ENCODE measurements at regions not wholly inside any gene's neighbourhood (a gene's known extent, or its start where the extent isn't known, plus 50 kb on each side); places are given as distances from the start of the nearest gene placed in this dataset.

DNA sequence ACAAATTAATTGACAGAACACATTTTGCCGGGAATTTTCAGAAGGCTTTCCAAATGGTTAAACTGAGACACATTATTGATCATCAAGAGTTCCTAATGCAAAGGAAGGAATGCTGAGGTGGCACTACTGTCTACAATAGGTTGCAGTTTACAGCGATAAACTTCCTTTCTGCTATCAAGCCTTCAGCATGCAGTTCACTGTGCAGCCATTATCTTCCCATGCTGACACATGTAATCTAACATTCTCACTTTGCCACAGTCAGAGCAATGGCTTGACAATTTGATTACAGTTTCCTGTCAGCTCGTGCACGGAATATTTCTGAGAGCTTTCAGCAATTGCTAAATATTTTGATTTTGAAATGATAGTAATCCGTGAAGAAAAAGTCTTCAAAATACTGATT, 166.9 kb upstream of the PRMT6 start:
- no peak overlapping the region for H3K27ac ChIP-seq (replicated peaks; ENCODE audit: low read length)
- H3K4me2 ChIP-seq (ENCODE audit: insufficient read depth, low read length, poor library complexity, severe bottlenecking) = no peak overlapping the region
- no peak overlapping the region for H3K4me3 ChIP-seq (ENCODE audit: low read length in 2 of 2)
- H2BK12ac ChIP-seq (ENCODE audit: low read length) = no peak overlapping the region
- H3K9ac ChIP-seq (ENCODE audit: low read depth, low read length, poor library complexity) = no peak overlapping the region
- no peak overlapping the region for H4K91ac ChIP-seq (ENCODE audit: low read depth, low read length, poor library complexity)
- no peak overlapping the region for H2BK15ac ChIP-seq (ENCODE audit: low read length)
- no peak overlapping the region for H4K8ac ChIP-seq (ENCODE audit: low read depth, low read length)
- H2BK120ac ChIP-seq (ENCODE audit: low read depth, low read length) = no peak overlapping the region
- H3K4ac ChIP-seq (ENCODE audit: low read length) = no peak overlapping the region
- no peak overlapping the region for H3K23ac ChIP-seq (ENCODE audit: low read depth, low read length, poor library complexity)
- no CpG with 5 or more reads among the region's 5 CpGs for WGBS, 2 donors (ENCODE audit: extremely low coverage in 2 of 2, insufficient read length in 2 of 2, insufficient replicate concordance in 1 of 2)
- H3K18ac ChIP-seq (ENCODE audit: low read length) = no peak overlapping the region
- H3K79me1 ChIP-seq (ENCODE audit: low read depth, low read length) = no peaks in the 10 kb centered on the region
- H2BK5ac ChIP-seq (ENCODE audit: low read length) = no peak overlapping the region
- H3K27me3 ChIP-seq (ENCODE audit: control insufficient read depth in 3 of 3, insufficient read depth in 3 of 3, low read depth in 1 of 3, low read length in 3 of 3) = no peaks in the 10 kb centered on the region
- DNase-seq (ENCODE audit: low spot score) = no peak
- H2AFZ ChIP-seq (ENCODE audit: low read length) = no peak overlapping the region
- no peaks in the 10 kb centered on the region for H3K9me3 ChIP-seq (replicated peaks in 1 of 2; ENCODE audit: control insufficient read depth in 2 of 2, insufficient read depth in 1 of 2, low read depth in 1 of 2, low read length in 2 of 2)
- H2AK5ac ChIP-seq (ENCODE audit: low read depth, low read length) = no peak overlapping the region
- H3K14ac ChIP-seq (ENCODE audit: low read length) = no peak overlapping the region
- no peaks in the 10 kb centered on the region for H3K36me3 ChIP-seq (replicated peaks in 1 of 2; ENCODE audit: control insufficient read depth in 2 of 2, insufficient read depth in 2 of 2, low read length in 2 of 2)
- no peaks in the 10 kb centered on the region for H3K4me1 ChIP-seq (ENCODE audit: control insufficient read depth in 2 of 2, insufficient read depth in 1 of 2, low read depth in 1 of 2, low read length in 2 of 2)

DNA sequence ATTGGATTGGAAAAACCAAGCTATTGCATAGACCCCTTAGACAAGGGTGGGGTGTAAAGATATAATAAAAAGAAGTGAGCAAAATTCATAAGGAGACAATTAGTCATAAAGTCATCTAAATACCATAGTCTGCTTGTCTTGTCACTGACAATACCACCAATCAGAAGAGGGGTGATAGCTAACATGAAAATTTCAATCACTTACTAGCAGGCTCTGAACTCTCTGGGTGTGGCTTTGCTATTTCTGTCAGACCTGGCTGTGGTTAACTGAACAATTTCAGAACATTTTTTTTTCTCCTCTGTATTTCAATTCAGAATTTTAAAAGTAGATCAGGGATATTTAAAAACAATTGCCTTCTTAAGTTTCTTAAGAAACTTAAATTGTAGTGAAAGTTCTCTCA, 158.5 kb upstream of the PRMT6 start:
- Histone ChIP-seq H3K4me3 (ENCODE audit: low read length in 2 of 2) (no peak overlapping the region), H3K9me3 (replicated peaks in 1 of 2; ENCODE audit: control insufficient read depth in 2 of 2, insufficient read depth in 1 of 2, low read depth in 1 of 2, low read length in 2 of 2) (no peaks in the 10 kb centered on the region), H4K8ac (ENCODE audit: low read depth, low read length) (no peak overlapping the region), H3K4me2 (ENCODE audit: insufficient read depth, low read length, poor library complexity, severe bottlenecking) (no peak overlapping the region), H3K79me1 (ENCODE audit: low read depth, low read length) (no peaks in the 10 kb centered on the region), H3K27ac (replicated peaks; ENCODE audit: low read length) (no peak overlapping the region), H3K27me3 (ENCODE audit: control insufficient read depth in 3 of 3, insufficient read depth in 3 of 3, low read depth in 1 of 3, low read length in 3 of 3) (no peaks in the 10 kb centered on the region), H2AFZ (ENCODE audit: low read length) (no peak overlapping the region), H3K9ac (ENCODE audit: low read depth, low read length, poor library complexity) (no peak overlapping the region), H2BK5ac (ENCODE audit: low read length) (no peak overlapping the region), H3K18ac (ENCODE audit: low read length) (no peak overlapping the region), H3K14ac (ENCODE audit: low read length) (no peak overlapping the region), H2BK12ac (ENCODE audit: low read length) (no peak overlapping the region), H2BK120ac (ENCODE audit: low read depth, low read length) (no peak overlapping the region), H3K23ac (ENCODE audit: low read depth, low read length, poor library complexity) (no peak overlapping the region), H4K91ac (ENCODE audit: low read depth, low read length, poor library complexity) (no peak overlapping the region), H2AK5ac (ENCODE audit: low read depth, low read length) (no peak overlapping the region), H3K4me1 (ENCODE audit: control insufficient read depth in 2 of 2, insufficient read depth in 1 of 2, low read depth in 1 of 2, low read length in 2 of 2) (no peaks in the 10 kb centered on the region), H3K36me3 (replicated peaks in 1 of 2; ENCODE audit: control insufficient read depth in 2 of 2, insufficient read depth in 2 of 2, low read length in 2 of 2) (no peaks in the 10 kb centered on the region), H2BK15ac (ENCODE audit: low read length) (no peak overlapping the region), H3K4ac (ENCODE audit: low read length) (no peak overlapping the region)
- DNase-seq (ENCODE audit: low spot score) = no peak

DNA sequence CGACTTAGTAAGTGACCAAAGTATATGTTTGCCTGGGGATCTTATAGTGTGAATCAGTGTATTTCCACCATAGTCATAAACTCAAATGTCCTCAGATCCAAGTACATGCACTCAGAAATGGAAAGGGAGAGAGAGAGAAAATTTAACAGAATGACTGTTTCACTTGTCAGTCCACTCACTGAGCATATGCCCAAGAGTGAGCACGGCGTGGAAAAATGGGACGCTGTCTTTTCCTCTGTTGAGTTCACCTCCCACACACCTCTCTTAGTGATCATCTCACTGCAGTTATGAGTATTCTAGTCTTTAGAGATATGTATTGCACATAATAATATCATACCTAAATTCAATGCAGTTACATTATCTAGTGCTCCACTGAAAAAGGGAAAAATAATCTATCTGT, 156.8 kb upstream of the PRMT6 start:
- Histone ChIP-seq H3K18ac (ENCODE audit: low read length) (no peak overlapping the region), H3K9me3 (replicated peaks in 1 of 2; ENCODE audit: control insufficient read depth in 2 of 2, insufficient read depth in 1 of 2, low read depth in 1 of 2, low read length in 2 of 2) (no peaks in the 10 kb centered on the region), H3K4me1 (ENCODE audit: control insufficient read depth in 2 of 2, insufficient read depth in 1 of 2, low read depth in 1 of 2, low read length in 2 of 2) (no peaks in the 10 kb centered on the region), H3K4ac (ENCODE audit: low read length) (no peak overlapping the region), H3K9ac (ENCODE audit: low read depth, low read length, poor library complexity) (no peak overlapping the region), H2BK5ac (ENCODE audit: low read length) (no peak overlapping the region), H3K23ac (ENCODE audit: low read depth, low read length, poor library complexity) (no peak overlapping the region), H3K79me1 (ENCODE audit: low read depth, low read length) (no peaks in the 10 kb centered on the region), H2BK120ac (ENCODE audit: low read depth, low read length) (no peak overlapping the region), H3K4me2 (ENCODE audit: insufficient read depth, low read length, poor library complexity, severe bottlenecking) (no peak overlapping the region), H3K27ac (replicated peaks; ENCODE audit: low read length) (no peak overlapping the region), H3K4me3 (ENCODE audit: low read length in 2 of 2) (no peak overlapping the region), H2AFZ (ENCODE audit: low read length) (no peak overlapping the region), H2BK12ac (ENCODE audit: low read length) (no peak overlapping the region), H4K91ac (ENCODE audit: low read depth, low read length, poor library complexity) (no peak overlapping the region), H2AK5ac (ENCODE audit: low read depth, low read length) (no peak overlapping the region), H3K36me3 (replicated peaks in 1 of 2; ENCODE audit: control insufficient read depth in 2 of 2, insufficient read depth in 2 of 2, low read length in 2 of 2) (no peaks in the 10 kb centered on the region), H4K8ac (ENCODE audit: low read depth, low read length) (no peak overlapping the region), H3K14ac (ENCODE audit: low read length) (no peak overlapping the region), H3K27me3 (ENCODE audit: control insufficient read depth in 3 of 3, insufficient read depth in 3 of 3, low read depth in 1 of 3, low read length in 3 of 3) (no peaks in the 10 kb centered on the region), H2BK15ac (ENCODE audit: low read length) (no peak overlapping the region)
- no peak for DNase-seq (ENCODE audit: low spot score)
- WGBS, 2 donors (ENCODE audit: extremely low coverage in 2 of 2, insufficient read length in 2 of 2, insufficient replicate concordance in 1 of 2) = no CpG with 5 or more reads among the region's 4 CpGs

- H2BK120ac ChIP-seq (ENCODE audit: low read depth, low read length) = no peak overlapping the region
- no peaks in the 10 kb centered on the region for H3K9me3 ChIP-seq (replicated peaks in 1 of 2; ENCODE audit: control insufficient read depth in 2 of 2, insufficient read depth in 1 of 2, low read depth in 1 of 2, low read length in 2 of 2)
- no peak overlapping the region for H3K18ac ChIP-seq (ENCODE audit: low read length)
- H3K23ac ChIP-seq (ENCODE audit: low read depth, low read length, poor library complexity) = no peak overlapping the region
- H3K9ac ChIP-seq (ENCODE audit: low read depth, low read length, poor library complexity) = no peak overlapping the region
- no peak overlapping the region for H3K27ac ChIP-seq (replicated peaks; ENCODE audit: low read length)
- H3K4me1 ChIP-seq (ENCODE audit: control insufficient read depth in 2 of 2, insufficient read depth in 1 of 2, low read depth in 1 of 2, low read length in 2 of 2) = no peaks in the 10 kb centered on the region
- no peak overlapping the region for H4K91ac ChIP-seq (ENCODE audit: low read depth, low read length, poor library complexity)
- H2BK12ac ChIP-seq (ENCODE audit: low read length) = no peak overlapping the region
- no peak overlapping the region for H3K14ac ChIP-seq (ENCODE audit: low read length)
- H3K36me3 ChIP-seq (replicated peaks in 1 of 2; ENCODE audit: control insufficient read depth in 2 of 2, insufficient read depth in 2 of 2, low read length in 2 of 2) = no peaks in the 10 kb centered on the region
- H3K4ac ChIP-seq (ENCODE audit: low read length) = no peak overlapping the region
- H3K4me2 ChIP-seq (ENCODE audit: insufficient read depth, low read length, poor library complexity, severe bottlenecking) = no peak overlapping the region
- H3K79me1 ChIP-seq (ENCODE audit: low read depth, low read length) = no peaks in the 10 kb centered on the region
- H3K4me3 ChIP-seq (ENCODE audit: low read length in 2 of 2) = no peak overlapping the region
- no peak overlapping the region for H4K8ac ChIP-seq (ENCODE audit: low read depth, low read length)
- H3K27me3 ChIP-seq (ENCODE audit: control insufficient read depth in 3 of 3, insufficient read depth in 3 of 3, low read depth in 1 of 3, low read length in 3 of 3) = no peaks in the 10 kb centered on the region
- no peak overlapping the region for H2AFZ ChIP-seq (ENCODE audit: low read length)
- no peak overlapping the region for H2AK5ac ChIP-seq (ENCODE audit: low read depth, low read length)
- H2BK15ac ChIP-seq (ENCODE audit: low read length) = no peak overlapping the region
- DNase-seq (ENCODE audit: low spot score) = no peak
- H2BK5ac ChIP-seq (ENCODE audit: low read length) = no peak overlapping the region
Observed at GRCh38 chr1:106907795-106908194, 148.7 kb upstream of the PRMT6 start.
